GM12872 (cell line): ENCODE measurements at regions not wholly inside any gene's neighbourhood (a gene's known extent, or its start where the extent isn't known, plus 50 kb on each side); places are given as distances from the start of the nearest gene placed in this dataset.

Experiments used
- TF ChIP-seq, protein P1 (sequence below): IDR thresholded peaks from 3 replicates; pipeline ENCODE4 v1.5.1; 2011; ENCODE audit warnings: low read depth, mild to moderate bottlenecking, low read length, moderate library complexity; ENCODE audit not compliant: insufficient read depth

DNA sequence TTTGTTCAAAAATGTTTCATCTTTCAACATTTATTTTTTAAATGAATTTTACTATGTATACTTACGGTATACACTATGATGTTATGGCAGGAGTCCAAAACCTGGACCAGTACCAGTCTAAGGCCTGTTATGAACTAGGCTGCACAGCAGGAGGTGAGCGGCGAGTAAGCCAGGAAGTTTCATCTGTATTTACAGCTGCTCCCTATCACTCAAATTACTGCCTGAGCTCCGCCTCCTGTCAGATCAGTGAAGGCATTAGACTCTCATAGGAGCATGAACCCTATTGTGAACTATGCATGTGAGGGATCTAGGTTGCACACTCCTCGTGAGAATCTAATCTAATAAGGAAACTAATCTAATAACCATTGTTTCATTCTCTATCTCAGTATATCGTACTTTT lies 715.5 kb upstream of the PTPRD start:
- TF ChIP-seq, protein P1, sequence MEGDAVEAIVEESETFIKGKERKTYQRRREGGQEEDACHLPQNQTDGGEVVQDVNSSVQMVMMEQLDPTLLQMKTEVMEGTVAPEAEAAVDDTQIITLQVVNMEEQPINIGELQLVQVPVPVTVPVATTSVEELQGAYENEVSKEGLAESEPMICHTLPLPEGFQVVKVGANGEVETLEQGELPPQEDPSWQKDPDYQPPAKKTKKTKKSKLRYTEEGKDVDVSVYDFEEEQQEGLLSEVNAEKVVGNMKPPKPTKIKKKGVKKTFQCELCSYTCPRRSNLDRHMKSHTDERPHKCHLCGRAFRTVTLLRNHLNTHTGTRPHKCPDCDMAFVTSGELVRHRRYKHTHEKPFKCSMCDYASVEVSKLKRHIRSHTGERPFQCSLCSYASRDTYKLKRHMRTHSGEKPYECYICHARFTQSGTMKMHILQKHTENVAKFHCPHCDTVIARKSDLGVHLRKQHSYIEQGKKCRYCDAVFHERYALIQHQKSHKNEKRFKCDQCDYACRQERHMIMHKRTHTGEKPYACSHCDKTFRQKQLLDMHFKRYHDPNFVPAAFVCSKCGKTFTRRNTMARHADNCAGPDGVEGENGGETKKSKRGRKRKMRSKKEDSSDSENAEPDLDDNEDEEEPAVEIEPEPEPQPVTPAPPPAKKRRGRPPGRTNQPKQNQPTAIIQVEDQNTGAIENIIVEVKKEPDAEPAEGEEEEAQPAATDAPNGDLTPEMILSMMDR = no peak

DNA sequence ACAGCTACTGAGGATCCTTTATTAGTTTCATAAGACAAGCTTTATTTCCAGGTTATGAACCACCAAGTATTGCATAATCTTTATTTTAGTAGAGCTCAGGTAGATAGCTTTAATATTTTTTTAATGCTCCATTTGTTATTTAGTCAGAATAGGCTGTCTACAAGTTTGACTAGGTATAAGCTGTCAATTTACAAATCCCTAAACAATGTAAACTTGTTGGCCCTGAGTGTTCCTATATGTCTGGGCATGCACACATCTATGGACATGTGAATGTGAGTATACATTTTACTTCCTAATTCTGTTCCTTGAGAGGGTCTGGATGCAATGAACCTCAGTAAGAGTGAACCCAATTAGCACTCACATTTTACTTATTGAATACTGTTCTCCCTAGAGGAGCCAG lies 722.2 kb upstream of the PTPRD start:
- TF ChIP-seq, protein P1 = no peak

DNA sequence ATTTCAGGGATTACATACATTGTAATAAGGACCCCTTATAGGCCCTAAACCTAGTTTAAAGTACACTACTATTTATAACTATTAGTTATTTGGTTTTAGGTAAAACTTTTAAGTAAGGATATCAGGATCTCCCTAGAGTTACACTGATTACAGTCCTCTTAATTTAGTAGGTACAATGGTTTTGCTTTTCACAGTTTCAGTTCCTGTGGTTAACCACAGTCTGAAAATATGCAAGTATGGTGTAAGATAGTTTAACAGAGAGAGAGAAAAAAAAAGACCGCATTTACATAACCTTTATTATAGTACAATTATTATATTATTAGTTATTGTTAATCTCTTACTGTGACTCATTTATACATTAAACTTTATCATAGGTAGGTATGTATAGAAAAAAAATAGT lies 725.3 kb upstream of the PTPRD start:
- TF ChIP-seq, protein P1 = no peak

DNA sequence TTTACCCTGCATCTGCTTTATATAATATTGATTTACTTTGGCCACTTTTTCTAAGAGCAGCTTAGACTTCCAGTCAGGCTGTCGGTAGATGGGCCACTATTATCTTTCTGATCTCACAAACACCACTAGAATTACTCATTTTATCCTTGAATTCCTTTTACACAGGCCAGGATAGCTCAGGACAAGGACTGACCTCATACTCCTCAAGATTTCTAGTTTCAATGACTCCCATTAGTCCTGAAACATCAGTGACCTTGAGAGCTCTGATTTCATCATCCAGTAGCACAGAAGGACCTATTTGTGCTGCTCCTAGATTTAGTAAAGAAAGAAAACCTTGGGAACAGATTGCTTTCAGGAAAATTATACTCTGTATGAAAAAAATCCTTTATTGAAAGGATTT lies 727.9 kb upstream of the PTPRD start:
- TF ChIP-seq, protein P1 = no peak

DNA sequence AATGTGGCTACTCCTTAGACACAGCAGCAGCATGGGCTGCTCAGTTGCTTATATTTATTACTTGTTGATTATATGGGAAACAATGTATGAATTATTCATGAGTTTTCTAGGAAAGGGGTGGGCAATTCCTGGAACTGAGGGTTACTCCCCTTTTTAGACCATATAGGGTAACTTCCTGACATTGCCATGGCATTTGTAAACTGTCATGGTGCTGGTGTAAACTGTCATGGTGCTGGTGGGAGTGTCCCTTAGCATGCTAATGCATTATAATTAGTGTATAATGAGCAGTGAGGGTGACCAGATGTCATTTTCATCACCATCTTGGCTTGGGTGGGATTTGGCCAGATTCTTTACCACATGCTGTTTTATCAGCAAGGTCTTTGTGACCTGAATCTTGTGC lies 734.6 kb upstream of the PTPRD start:
- TF ChIP-seq, protein P1 = no peak

DNA sequence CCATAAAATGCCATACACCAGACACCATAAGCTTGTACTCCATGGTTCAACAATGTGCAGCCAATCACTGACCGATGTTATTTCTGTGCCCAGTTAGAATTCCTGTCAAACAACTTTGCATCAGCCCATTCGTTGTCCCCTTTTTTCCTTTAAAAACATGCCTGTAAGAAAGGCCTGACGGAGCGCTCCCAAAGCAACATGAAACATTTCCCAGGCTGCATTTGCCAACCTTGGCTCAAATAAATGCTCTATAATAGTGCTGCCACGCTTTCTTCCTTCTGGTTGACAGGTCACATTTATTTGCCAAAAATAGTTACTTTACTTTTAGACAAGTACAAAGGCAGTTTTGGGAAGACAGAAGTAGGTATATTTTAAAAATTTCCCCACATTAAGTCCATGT lies 735.6 kb upstream of the PTPRD start:
- TF ChIP-seq, protein P1 = no peak

DNA sequence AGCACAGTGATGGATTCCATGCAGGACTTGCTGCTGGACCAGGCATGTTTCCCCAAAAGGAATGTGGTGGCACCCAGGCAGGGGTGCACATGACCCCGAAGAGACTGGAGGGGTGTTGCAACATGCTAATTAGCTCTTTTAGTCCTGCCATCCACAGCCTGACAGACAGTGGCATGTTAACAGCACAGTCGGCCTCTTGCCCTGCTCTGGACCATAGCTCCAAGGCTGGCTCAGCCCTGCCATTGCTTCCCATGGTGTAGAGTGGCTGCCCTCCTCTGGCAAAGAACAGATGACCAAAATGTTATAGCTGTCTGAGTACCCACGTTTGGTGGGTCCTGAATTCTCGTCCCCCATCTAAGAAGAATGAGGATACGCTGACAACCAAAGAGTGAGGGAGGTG lies 736.4 kb upstream of the PTPRD start:
- TF ChIP-seq, protein P1 = no peak

DNA sequence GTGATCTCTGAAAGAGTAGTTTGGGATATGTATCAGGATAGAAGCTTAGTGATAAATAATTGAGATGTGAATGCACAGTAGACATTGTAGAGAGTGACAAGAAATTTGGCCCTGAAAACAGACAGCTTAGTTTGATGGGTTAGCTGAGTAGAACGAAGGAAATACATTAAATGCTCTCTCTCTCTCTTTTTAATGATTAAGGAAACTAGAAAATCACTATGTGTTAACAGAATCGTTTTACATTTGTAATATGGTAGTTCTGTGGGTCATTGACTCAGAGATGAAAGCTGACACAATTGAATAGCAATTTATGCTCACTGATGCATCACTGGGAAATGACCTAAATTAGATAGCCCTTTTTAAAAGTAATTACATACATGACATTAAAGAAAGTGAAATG lies 739.8 kb upstream of the PTPRD start:
- TF ChIP-seq, protein P1 = no peak
